T-helper 2 cell treated with Interferon-gamma antibody and Interleukin-4, amounts not matched to agents 5 μg/mL and 100 μg/mL, for 36 hours (primary cell): ENCODE measurements at regions not wholly inside any gene's neighbourhood (a gene's known extent, or its start where the extent isn't known, plus 50 kb on each side); places are given as distances from the start of the nearest gene placed in this dataset.
"Not testable (repeated sequence)": the region's sequence is repeated elsewhere in the genome, so short reads cannot be mapped to it uniquely, and the experiment has no call there.

Experiments
- DNase-seq: peaks from one replicate; pipeline ENCODE4 v3.0.0; 2021; ENCODE audit warnings: low spot score
- H3K27ac Mint-ChIP-seq: one replicate; pipeline ENCODE4 v1.8.0; 2021; ENCODE audit warnings: mild to moderate bottlenecking, mixed read lengths
- H3K27me3 Mint-ChIP-seq: one replicate; pipeline ENCODE4 v1.8.0; 2021; ENCODE audit warnings: low read depth, mixed read lengths
- H3K36me3 Mint-ChIP-seq: one replicate; pipeline ENCODE4 v1.8.0; 2021; ENCODE audit warnings: low read depth, mixed read lengths
- H3K4me1 Mint-ChIP-seq: one replicate; pipeline ENCODE4 v1.8.0; 2021; ENCODE audit warnings: low read depth, mixed read lengths
- H3K4me3 Mint-ChIP-seq: one replicate; pipeline ENCODE4 v1.8.0; 2022; ENCODE audit warnings: mild to moderate bottlenecking, moderate library complexity, mixed read lengths
- H3K9me3 Mint-ChIP-seq: one replicate; pipeline ENCODE4 v1.8.0; 2021; ENCODE audit warnings: mixed read lengths

GRCh38 chr4:101411926-101412325 is 64.6 kb upstream of the PPP3CA start:
- Mint-ChIP-seq H3K4me3 (no peak overlapping the region), H3K27ac (no peak overlapping the region), H3K27me3 (peaks cover 26% of the 10 kb centered on the region)

GRCh38 chr4:101411281-101411910 is 64.1 kb upstream of the PPP3CA start:
- Mint-ChIP-seq H3K27me3 (peaks cover 26% of the 10 kb centered on the region), H3K4me1 (peaks cover 15% of the 10 kb centered on the region)
- not testable (repeated sequence) for H3K9me3 Mint-ChIP-seq, H3K27ac Mint-ChIP-seq, DNase-seq, H3K36me3 Mint-ChIP-seq, H3K4me3 Mint-ChIP-seq

More at GRCh38 chr4:101411926-101412325, 64.6 kb upstream of the PPP3CA start:
- DNase-seq, result no peak
- peaks cover 7% of the 10 kb centered on the region for H3K9me3 Mint-ChIP-seq
- H3K4me1 Mint-ChIP-seq, result peaks cover 17% of the 10 kb centered on the region
- peaks cover 2% of the 10 kb centered on the region for H3K36me3 Mint-ChIP-seq

GRCh38 chr4:101400096-101400495 is 52.8 kb upstream of the PPP3CA start:
- H3K27ac Mint-ChIP-seq, result no peak overlapping the region
- no peaks in the 10 kb centered on the region for H3K36me3 Mint-ChIP-seq
- peaks cover 3% of the 10 kb centered on the region for H3K27me3 Mint-ChIP-seq
- peaks cover 14% of the 10 kb centered on the region for H3K9me3 Mint-ChIP-seq
- peak; percentile 50 for DNase-seq
- peaks cover 12% of the 10 kb centered on the region for H3K4me1 Mint-ChIP-seq
- H3K4me3 Mint-ChIP-seq, result peak overlapping the region; percentile 3

GRCh38 chr4:101398807-101399206 is 51.5 kb upstream of the PPP3CA start:
- peaks cover 12% of the 10 kb centered on the region for H3K4me1 Mint-ChIP-seq
- peaks cover 5% of the 10 kb centered on the region for H3K27me3 Mint-ChIP-seq
- H3K27ac Mint-ChIP-seq, result no peak overlapping the region

More at GRCh38 chr4:101398807-101399206, 51.5 kb upstream of the PPP3CA start:
- Mint-ChIP-seq H3K4me3 (no peak overlapping the region), H3K9me3 (peaks cover 7% of the 10 kb centered on the region), H3K36me3 (no peaks in the 10 kb centered on the region)
- DNase-seq, result no peak
